Nephron progenitor cell (in vitro differentiated cells): ENCODE measurements at regions not wholly inside any gene's neighbourhood (a gene's known extent, or its start where the extent isn't known, plus 50 kb on each side); places are given as distances from the start of the nearest gene placed in this dataset.

Source experiments
- DNase-seq: peaks from one replicate; pipeline ENCODE4 v3.0.0; 2021
- H3K27ac Mint-ChIP-seq: 2 replicates; pipeline ENCODE4 v1.8.0; 2021; ENCODE audit warnings: mild to moderate bottlenecking, moderate library complexity, mixed read lengths
- H3K27me3 Mint-ChIP-seq: 2 replicates; pipeline ENCODE4 v1.8.0; 2021; ENCODE audit warnings: mild to moderate bottlenecking, low read depth, mixed read lengths; ENCODE audit not compliant: poor library complexity
- H3K36me3 Mint-ChIP-seq: 2 replicates; pipeline ENCODE4 v1.8.0; 2021; ENCODE audit warnings: low read depth, mixed read lengths
- H3K4me1 Mint-ChIP-seq: 2 replicates; pipeline ENCODE4 v1.8.0; 2021; ENCODE audit warnings: mixed read lengths
- H3K4me3 Mint-ChIP-seq: 2 replicates; pipeline ENCODE4 v1.8.0; 2021; ENCODE audit warnings: mild to moderate bottlenecking, moderate library complexity, mixed read lengths
- H3K9me3 Mint-ChIP-seq: 2 replicates; pipeline ENCODE4 v1.8.0; 2021; ENCODE audit warnings: mild to moderate bottlenecking, moderate library complexity, mixed read lengths
- TF ChIP-seq, protein P1 (sequence below): fragments of 200-600 bp; sonication (generic); IDR thresholded peaks from 2 replicates; pipeline ENCODE4 v1.5.0; 2021; ENCODE audit warnings: antibody characterized with exemption

DNA sequence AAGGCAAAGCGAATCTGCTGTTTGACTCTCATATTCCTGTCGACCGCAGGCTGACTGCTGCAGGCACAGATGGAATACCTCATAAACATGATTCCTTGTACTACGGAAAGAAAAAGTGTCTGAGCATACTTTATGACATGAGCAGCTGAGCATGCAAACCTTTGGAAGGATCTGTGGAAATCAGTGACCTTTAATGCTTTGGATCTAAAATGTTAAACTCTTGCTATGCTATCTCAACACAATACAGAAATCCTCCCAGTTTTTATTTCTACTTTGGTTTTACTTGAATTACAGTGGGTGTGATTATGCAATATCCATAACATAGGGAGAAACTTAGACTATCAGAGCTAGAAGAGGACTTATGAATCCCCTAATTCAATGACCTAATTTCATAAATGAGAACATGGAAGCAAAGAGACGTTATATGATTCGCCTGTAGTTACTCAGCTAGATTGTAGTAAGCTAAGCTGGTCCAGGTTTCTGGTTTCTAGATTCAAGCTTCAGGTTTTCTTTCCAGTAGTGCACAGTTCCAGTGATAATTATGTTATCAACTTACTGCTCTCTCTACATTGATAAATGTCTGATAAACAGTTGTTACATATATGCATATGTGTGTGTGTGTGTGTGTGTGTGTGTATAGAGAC lies 127.6 kb upstream of the GBE1 start:
- no peaks in the 10 kb centered on the region for H3K36me3 Mint-ChIP-seq
- H3K4me3 Mint-ChIP-seq = no peak overlapping the region
- TF ChIP-seq, protein P1, sequence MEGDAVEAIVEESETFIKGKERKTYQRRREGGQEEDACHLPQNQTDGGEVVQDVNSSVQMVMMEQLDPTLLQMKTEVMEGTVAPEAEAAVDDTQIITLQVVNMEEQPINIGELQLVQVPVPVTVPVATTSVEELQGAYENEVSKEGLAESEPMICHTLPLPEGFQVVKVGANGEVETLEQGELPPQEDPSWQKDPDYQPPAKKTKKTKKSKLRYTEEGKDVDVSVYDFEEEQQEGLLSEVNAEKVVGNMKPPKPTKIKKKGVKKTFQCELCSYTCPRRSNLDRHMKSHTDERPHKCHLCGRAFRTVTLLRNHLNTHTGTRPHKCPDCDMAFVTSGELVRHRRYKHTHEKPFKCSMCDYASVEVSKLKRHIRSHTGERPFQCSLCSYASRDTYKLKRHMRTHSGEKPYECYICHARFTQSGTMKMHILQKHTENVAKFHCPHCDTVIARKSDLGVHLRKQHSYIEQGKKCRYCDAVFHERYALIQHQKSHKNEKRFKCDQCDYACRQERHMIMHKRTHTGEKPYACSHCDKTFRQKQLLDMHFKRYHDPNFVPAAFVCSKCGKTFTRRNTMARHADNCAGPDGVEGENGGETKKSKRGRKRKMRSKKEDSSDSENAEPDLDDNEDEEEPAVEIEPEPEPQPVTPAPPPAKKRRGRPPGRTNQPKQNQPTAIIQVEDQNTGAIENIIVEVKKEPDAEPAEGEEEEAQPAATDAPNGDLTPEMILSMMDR = no peak
- H3K4me1 Mint-ChIP-seq = no peaks in the 10 kb centered on the region
- DNase-seq = no peak
- H3K9me3 Mint-ChIP-seq = no peaks in the 10 kb centered on the region
- no peak overlapping the region for H3K27ac Mint-ChIP-seq
- no peaks in the 10 kb centered on the region for H3K27me3 Mint-ChIP-seq

DNA sequence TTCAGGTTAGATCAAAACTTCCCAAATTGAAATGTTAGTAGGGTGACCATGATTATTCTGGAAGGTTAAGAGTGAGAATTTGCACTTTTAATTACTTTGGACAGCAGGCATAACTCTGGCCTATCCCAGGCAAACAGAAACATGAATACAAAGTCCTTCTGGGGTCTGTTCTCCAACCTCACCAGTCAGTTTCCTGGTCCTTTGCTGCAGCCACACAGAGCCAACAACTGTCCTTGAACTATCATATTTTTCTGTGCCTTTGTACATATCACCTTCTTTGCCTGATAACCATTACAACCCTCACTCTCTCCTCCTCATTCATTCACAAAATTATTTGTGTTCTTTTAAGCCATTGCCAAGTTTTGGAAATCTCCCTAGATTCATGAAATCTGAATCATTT lies 126.0 kb upstream of the GBE1 start:
- Mint-ChIP-seq H3K4me1 (no peaks in the 10 kb centered on the region), H3K27me3 (no peaks in the 10 kb centered on the region), H3K9me3 (peaks cover 3% of the 10 kb centered on the region), H3K27ac (no peak overlapping the region), H3K4me3 (no peak overlapping the region), H3K36me3 (no peaks in the 10 kb centered on the region)
- TF ChIP-seq, protein P1 = no peak
- no peak for DNase-seq

- no peak for DNase-seq
- TF ChIP-seq, protein P1 = no peak
- H3K36me3 Mint-ChIP-seq = no peaks in the 10 kb centered on the region
- no peak overlapping the region for H3K4me3 Mint-ChIP-seq
- no peaks in the 10 kb centered on the region for H3K4me1 Mint-ChIP-seq
- no peaks in the 10 kb centered on the region for H3K27me3 Mint-ChIP-seq
- peaks cover 15% of the 10 kb centered on the region for H3K9me3 Mint-ChIP-seq
- no peak overlapping the region for H3K27ac Mint-ChIP-seq
Measured at GRCh38 chr3:81886081-81886480, 124.6 kb upstream of the GBE1 start.

- H3K9me3 Mint-ChIP-seq = peaks cover 22% of the 10 kb centered on the region
- no peak overlapping the region for H3K27ac Mint-ChIP-seq
- H3K4me3 Mint-ChIP-seq = no peak overlapping the region
- peaks cover 4% of the 10 kb centered on the region for H3K27me3 Mint-ChIP-seq
- H3K4me1 Mint-ChIP-seq = no peaks in the 10 kb centered on the region
- TF ChIP-seq, protein P1 = no peak
- no peak for DNase-seq
- H3K36me3 Mint-ChIP-seq = no peaks in the 10 kb centered on the region
Measured at GRCh38 chr3:81884791-81885190, 123.3 kb upstream of the GBE1 start.

GRCh38 chr3:81876826-81877225 lies 115.4 kb upstream of the GBE1 start:
- no peaks in the 10 kb centered on the region for H3K36me3 Mint-ChIP-seq
- TF ChIP-seq, protein P1 = no peak
- H3K9me3 Mint-ChIP-seq = peaks cover 56% of the 10 kb centered on the region
- peaks cover 7% of the 10 kb centered on the region for H3K27me3 Mint-ChIP-seq
- no peaks in the 10 kb centered on the region for H3K4me1 Mint-ChIP-seq
- DNase-seq = no peak
- H3K27ac Mint-ChIP-seq = no peak overlapping the region
- H3K4me3 Mint-ChIP-seq = no peak overlapping the region

GRCh38 chr3:81874738-81875137 lies 113.3 kb upstream of the GBE1 start:
- DNase-seq = no peak
- no peak overlapping the region for H3K4me3 Mint-ChIP-seq
- no peaks in the 10 kb centered on the region for H3K36me3 Mint-ChIP-seq
- H3K27me3 Mint-ChIP-seq = peaks cover 2% of the 10 kb centered on the region
- TF ChIP-seq, protein P1 = no peak
- no peak overlapping the region for H3K27ac Mint-ChIP-seq
- H3K9me3 Mint-ChIP-seq = peaks cover 43% of the 10 kb centered on the region
- no peaks in the 10 kb centered on the region for H3K4me1 Mint-ChIP-seq
